RWPE1 (cell line): ENCODE measurements at regions not wholly inside any gene's neighbourhood (a gene's known extent, or its start where the extent isn't known, plus 50 kb on each side); places are given as distances from the start of the nearest gene placed in this dataset.

Source experiments
- CTCF ChIA-PET: fragments of 350-600 bp; sonication (Branson Sonifier 250); formaldehyde crosslinking; extraction: SDS; loops from one replicate; lab custom pipeline; 2021; lab: Yijun Ruan, JAX
- POLR2A ChIA-PET: fragments of 400-600 bp; formaldehyde crosslinking; extraction: SDS; loops from one replicate; lab custom pipeline; 2020; ENCODE audit warnings: antibody characterized with exemption; ENCODE audit not compliant: low non-redundant PET; lab: Yijun Ruan, JAX
- DNase-seq: peaks from one replicate; pipeline ENCODE4 v3.0.0; 2012; ENCODE audit warnings: low spot score
- H3K27ac ChIP-seq: fragments of 450-650 bp; 2 replicates; pipeline ENCODE4 v1.5.1; 2017
- TF ChIP-seq, protein P1 (sequence below): fragments of 450-650 bp; conservative IDR thresholded peaks from 2 replicates; pipeline ENCODE4 v1.5.1; 2017; ENCODE audit warnings: low read depth, mild to moderate bottlenecking

DNA sequence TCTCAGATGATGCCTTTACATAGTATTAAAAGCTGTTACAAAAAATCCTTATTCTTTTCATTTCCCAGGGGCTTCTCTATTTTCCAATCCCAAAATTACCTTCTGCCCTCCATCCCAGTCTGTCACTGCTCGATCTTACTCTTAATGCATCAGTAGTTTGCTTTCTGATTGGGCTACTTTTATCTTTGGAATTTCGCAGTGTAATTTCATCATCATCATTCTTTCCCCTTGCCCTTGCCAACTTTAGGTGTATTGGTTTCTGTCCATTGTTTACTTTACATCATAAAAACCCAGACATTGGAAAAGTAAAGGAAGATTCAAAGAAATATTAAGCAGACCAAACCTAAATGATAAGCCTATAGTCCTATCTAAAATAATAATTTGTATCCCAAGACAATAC, 457.2 kb downstream of the PIK3C3 start:
- no peak overlapping the region for H3K27ac ChIP-seq
- POLR2A ChIA-PET: no interaction called here
- DNase-seq: no peak
- CTCF ChIA-PET: no interaction called here
- TF ChIP-seq, protein P1, sequence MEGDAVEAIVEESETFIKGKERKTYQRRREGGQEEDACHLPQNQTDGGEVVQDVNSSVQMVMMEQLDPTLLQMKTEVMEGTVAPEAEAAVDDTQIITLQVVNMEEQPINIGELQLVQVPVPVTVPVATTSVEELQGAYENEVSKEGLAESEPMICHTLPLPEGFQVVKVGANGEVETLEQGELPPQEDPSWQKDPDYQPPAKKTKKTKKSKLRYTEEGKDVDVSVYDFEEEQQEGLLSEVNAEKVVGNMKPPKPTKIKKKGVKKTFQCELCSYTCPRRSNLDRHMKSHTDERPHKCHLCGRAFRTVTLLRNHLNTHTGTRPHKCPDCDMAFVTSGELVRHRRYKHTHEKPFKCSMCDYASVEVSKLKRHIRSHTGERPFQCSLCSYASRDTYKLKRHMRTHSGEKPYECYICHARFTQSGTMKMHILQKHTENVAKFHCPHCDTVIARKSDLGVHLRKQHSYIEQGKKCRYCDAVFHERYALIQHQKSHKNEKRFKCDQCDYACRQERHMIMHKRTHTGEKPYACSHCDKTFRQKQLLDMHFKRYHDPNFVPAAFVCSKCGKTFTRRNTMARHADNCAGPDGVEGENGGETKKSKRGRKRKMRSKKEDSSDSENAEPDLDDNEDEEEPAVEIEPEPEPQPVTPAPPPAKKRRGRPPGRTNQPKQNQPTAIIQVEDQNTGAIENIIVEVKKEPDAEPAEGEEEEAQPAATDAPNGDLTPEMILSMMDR: no peak

DNA sequence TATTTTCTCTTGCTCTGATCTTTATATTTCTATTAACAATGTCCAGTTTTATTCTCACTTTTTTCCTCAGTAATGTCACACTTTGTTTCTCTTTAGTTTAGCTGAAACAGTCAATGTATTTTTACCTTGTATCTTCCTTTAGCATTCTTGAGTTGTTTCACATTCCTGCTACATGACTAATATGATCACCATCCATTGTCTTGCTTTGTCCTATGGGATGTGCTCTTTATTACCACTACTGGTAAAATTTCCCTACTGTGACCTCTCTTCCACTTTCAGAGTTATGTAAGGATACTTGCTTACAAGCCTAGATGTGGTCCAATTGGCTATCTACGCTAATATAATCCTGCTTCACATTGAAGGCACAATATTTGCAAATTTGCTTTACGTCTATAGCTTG, 457.9 kb downstream of the PIK3C3 start:
- DNase-seq: peak; percentile 0
- H3K27ac ChIP-seq: no peak overlapping the region
- ChIA-PET CTCF (no interaction called here), POLR2A (no interaction called here)
- TF ChIP-seq, protein P1: no peak

DNA sequence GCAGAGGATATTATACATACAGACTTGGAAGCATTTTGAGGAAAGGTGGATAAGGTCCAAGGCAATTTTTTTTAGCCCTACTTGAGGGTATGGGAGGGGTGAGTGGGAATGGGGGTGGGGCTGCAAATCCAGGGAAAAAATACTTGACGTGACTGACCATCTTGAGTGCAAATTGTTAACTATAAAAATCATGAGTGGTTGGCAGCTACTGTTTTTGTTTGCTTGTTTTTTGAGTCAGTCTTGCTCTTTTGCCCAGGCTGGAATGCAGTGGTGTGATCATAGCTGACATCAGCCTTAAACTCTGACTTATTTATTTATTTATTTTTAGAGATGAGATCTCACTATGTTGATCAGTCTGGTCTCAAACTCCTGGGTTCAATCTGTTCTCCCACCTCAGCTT, 458.8 kb downstream of the PIK3C3 start:
- POLR2A ChIA-PET: no interaction called here
- no peak overlapping the region for H3K27ac ChIP-seq
- CTCF ChIA-PET: interaction anchor here (0.6 kb wide), 1 partner anchor 274 kb away, joined by 5 read pairs; no protein-coding TSS in a partner anchor
- TF ChIP-seq, protein P1: no peak
- DNase-seq: no peak

DNA sequence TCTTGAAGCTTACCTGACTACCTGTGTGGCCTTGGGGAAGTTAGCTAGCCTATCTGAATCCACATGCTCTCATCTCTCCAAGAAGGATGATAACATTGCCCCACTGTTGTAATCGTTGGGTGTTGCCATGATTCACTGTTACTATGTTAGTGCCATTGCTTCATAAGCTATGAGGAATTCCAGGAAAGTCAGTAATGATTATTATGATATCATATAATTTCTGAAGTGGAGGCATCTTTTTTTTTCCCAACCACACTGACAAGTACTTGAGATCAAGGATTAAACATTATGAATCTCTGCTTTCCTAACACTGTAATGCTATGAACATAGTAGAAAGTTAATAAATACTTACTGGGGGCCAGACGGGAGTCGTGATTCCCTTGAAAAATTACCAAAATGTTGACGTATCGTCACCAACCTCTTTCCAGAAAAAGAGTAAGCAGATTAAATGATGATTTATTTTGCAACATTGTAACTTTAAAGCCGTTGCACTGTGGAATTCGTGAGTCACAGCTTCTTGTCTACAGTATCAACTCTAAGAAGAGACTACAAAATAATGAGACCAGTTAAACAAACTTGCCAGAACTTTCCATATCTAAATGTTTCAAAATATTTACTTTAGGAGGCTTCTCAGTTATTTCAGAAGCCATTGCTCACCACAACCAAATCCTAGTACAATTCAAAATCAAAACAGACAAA, 459.9 kb downstream of the PIK3C3 start:
- ChIA-PET CTCF (no interaction called here), POLR2A (no interaction called here)
- peak; percentile 2 for DNase-seq
- TF ChIP-seq, protein P1: no peak
- no peak overlapping the region for H3K27ac ChIP-seq

DNA sequence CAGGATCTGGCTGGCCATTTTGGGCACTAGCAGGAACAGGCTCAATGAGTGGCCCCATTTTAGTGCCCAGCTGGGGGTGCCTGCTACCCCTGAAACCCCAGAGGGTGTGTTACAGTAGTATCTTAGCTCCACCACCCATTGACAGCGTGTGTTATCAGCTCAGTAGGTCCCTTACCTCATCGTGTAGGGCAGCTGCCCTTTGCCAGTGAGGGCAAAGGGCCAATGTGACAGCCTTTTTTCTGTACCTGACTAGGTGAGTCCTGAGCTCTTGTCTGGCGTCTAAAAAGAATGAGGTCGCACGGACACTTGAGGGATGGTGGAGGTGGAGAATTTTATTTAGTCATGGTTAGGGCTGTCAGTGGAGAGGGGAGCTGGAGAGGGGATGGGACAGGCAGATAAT, 462.2 kb downstream of the PIK3C3 start:
- TF ChIP-seq, protein P1: no peak
- CTCF ChIA-PET: no interaction called here
- POLR2A ChIA-PET: no interaction called here
- no peak for DNase-seq
- no peak overlapping the region for H3K27ac ChIP-seq

DNA sequence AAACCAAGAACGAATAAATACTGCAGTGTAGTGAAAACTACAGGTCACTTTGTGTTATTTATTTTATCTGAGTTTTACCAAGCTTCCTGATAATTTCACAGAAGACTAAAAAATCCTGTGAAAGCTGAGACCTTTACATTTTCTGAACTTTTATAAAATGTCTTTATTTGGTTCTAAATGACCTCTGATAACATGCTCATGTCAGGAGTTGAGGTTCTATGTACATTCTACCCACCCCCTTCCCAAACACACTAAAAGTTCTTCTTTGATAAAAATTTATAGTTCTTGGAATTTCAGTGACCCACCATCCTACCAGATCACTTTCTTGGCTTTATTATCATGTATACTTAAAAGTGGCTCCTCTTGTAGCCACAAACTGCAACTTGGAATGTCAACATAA, 463.1 kb downstream of the PIK3C3 start:
- H3K27ac ChIP-seq: no peak overlapping the region
- ChIA-PET CTCF (no interaction called here), POLR2A (no interaction called here)
- TF ChIP-seq, protein P1: no peak
- DNase-seq: no peak
